ENCODE measurements at regions not wholly inside any gene's neighbourhood (a gene's known extent, or its start where the extent isn't known, plus 50 kb on each side); places are given as distances from the start of the nearest gene placed in this dataset.

GRCh38 chr2:15731213-15731888 lies 139.7 kb downstream of the DDX1 start:
- no peak for TF ChIP-seq CTCF (IDR thresholded peaks at IDR 0.05 in 4 of 5, conservative IDR thresholded peaks at IDR 0.05 in 1 of 5)
- TF ChIP-seq POLR2A (IDR thresholded peaks at IDR 0.05) = no peak
